ENCODE measurements at regions not wholly inside any gene's neighbourhood (a gene's known extent, or its start where the extent isn't known, plus 50 kb on each side); places are given as distances from the start of the nearest gene placed in this dataset.

DNA sequence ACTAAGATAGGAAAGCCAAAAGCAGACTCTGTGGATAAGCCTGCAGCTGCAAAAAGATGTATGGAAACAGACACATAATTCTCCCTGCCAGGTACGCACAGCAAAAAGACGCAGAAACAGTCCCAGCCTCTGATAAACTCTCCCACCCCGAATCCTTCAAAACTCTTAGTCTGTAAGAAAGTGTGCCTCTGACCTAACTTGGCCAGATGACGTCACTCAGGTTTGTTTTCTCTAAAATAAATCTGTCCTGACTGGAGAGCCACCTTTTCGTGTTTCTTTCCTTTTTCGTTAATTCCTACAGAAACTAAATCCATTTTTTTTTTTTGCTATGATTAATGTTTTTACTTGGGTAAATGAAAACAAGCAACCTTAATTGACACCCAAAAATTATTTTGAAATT lies 793.8 kb downstream of the SORCS1 start:
- H3K23ac ChIP-seq (ENCODE audit: low read depth, low read length), result no peak overlapping the region
- H2AK5ac ChIP-seq (ENCODE audit: low read depth, low read length), result no peak overlapping the region
- ATAC-seq (ENCODE audit: low read depth), result no peak
- H2BK5ac ChIP-seq (ENCODE audit: low read depth, low read length, poor library complexity, severe bottlenecking), result no peak overlapping the region
- H3K14ac ChIP-seq (replicated peaks; ENCODE audit: low read depth, low read length), result no peak overlapping the region
- H3K56ac ChIP-seq (ENCODE audit: extremely low read depth, insufficient read depth, low read length), result no peak overlapping the region
- no peak overlapping the region for H2AFZ ChIP-seq (replicated peaks; ENCODE audit: low read length, poor library complexity)
- DNase-seq, result no peak
- 40% methylated on average over 1 of the region's 6 CpGs; no CpG with 5 or more reads in 1 of the 2 experiments for WGBS, 2 experiments (ENCODE audit: extremely low coverage in 2 of 2, insufficient read length in 1 of 2)
- no peak overlapping the region for H2BK15ac ChIP-seq (ENCODE audit: low read depth, low read length)
- no peaks in the 10 kb centered on the region for H4K20me1 ChIP-seq (ENCODE audit: insufficient read depth, low read length)
- no peak overlapping the region for H2AK9ac ChIP-seq (replicated peaks; ENCODE audit: low read depth, low read length, poor library complexity)
- no peak overlapping the region for H4K8ac ChIP-seq (ENCODE audit: low read depth in 2 of 2, low read length in 2 of 2)
- peaks cover 4% of the 10 kb centered on the region for H3K9me3 ChIP-seq (ENCODE audit: control insufficient read depth, insufficient read depth, low read length)
- H3K27ac ChIP-seq (ENCODE audit: insufficient read depth, low read length), result no peak overlapping the region
- H3K4me3 ChIP-seq (ENCODE audit: insufficient read depth, low read depth, low read length), result no peak overlapping the region
- ChIA-PET CTCF (no interaction called here), POLR2A (ENCODE audit: unreplicated experiment) (no interaction called here)
- H3K4me2 ChIP-seq (ENCODE audit: low read depth, low read length), result no peak overlapping the region
- no peaks in the 10 kb centered on the region for H3K4me1 ChIP-seq (ENCODE audit: control insufficient read depth, insufficient read depth, low read length)
- H4K91ac ChIP-seq (ENCODE audit: insufficient read depth, low read depth, low read length), result no peak overlapping the region
- H3K9me1 ChIP-seq (ENCODE audit: insufficient read depth, low read length), result no peaks in the 10 kb centered on the region
- in situ Hi-C loops (cut with MboI; ENCODE audit: low sequenced_read_pairs) (no loop called here), intact Hi-C loops (cut with micrococcal nuclease) (no loop called here), dilution Hi-C loops (cut with HindIII; ENCODE audit: low sequenced_read_pairs, unreplicated experiment) (no loop called here)
- no peak overlapping the region for H3K9ac ChIP-seq (ENCODE audit: low read depth, low read length)
- no TSS peak for BruUV-seq (replicated peaks)
- no peaks in the 10 kb centered on the region for H3K36me3 ChIP-seq (ENCODE audit: control insufficient read depth, insufficient read depth, low read length)
- no peak overlapping the region for H2BK20ac ChIP-seq (ENCODE audit: low read depth, low read length)
- no peak for TF ChIP-seq RAD21 (IDR thresholded peaks at IDR 0.05; ENCODE audit: low read length)
- TF ChIP-seq FOS (IDR thresholded peaks at IDR 0.05; ENCODE audit: low read depth, low read length), result no peak
- no peak for TF ChIP-seq CHD1 (IDR thresholded peaks at IDR 0.05; ENCODE audit: low read depth, low read length)
- no peak for TF ChIP-seq SMC3 (IDR thresholded peaks at IDR 0.05; ENCODE audit: low read depth, low read length)
- no peak for TF ChIP-seq MAZ (IDR thresholded peaks at IDR 0.05; ENCODE audit: borderline replicate concordance, low read depth, low read length)
- no peak for TF ChIP-seq POLR2A (IDR thresholded peaks at IDR 0.05; ENCODE audit: low read depth, low read length)
- TF ChIP-seq MXI1 (IDR thresholded peaks at IDR 0.05; ENCODE audit: borderline replicate concordance, low read depth, low read length), result no peak
- TF ChIP-seq MAFK (IDR thresholded peaks at IDR 0.05; ENCODE audit: low read depth, low read length), result no peak
- no peak overlapping the region for H4K5ac ChIP-seq (ENCODE audit: low read depth, low read length)
- no peak overlapping the region for H3K4ac ChIP-seq (ENCODE audit: low read depth, low read length)
- no peaks in the 10 kb centered on the region for H3K27me3 ChIP-seq (ENCODE audit: control insufficient read depth, insufficient read depth, low read length)
- H3K18ac ChIP-seq (ENCODE audit: low read depth, low read length), result no peak overlapping the region
- H2BK120ac ChIP-seq (ENCODE audit: low read depth, low read length), result no peak overlapping the region
- no peaks in the 10 kb centered on the region for H3K79me1 ChIP-seq (ENCODE audit: low read depth in 1 of 2, low read length in 2 of 2)
